C4-2B (cell line): ENCODE measurements at regions not wholly inside any gene's neighbourhood (a gene's known extent, or its start where the extent isn't known, plus 50 kb on each side); places are given as distances from the start of the nearest gene placed in this dataset.

ENCODE experiments used
- CTCF ChIP-seq: fragments of 450-650 bp; conservative IDR thresholded peaks from 2 replicates; pipeline ENCODE4 v1.5.1; 2017; ENCODE audit warnings: mild to moderate bottlenecking
- ZFX ChIP-seq: fragments of 450-650 bp; IDR thresholded peaks from 2 replicates; pipeline ENCODE4 v1.6.1; 2017

- TF ChIP-seq CTCF (no peak), ZFX (no peak)
Measured at GRCh38 chr11:70636659-70637058, 238.3 kb downstream of the CTTN start.
